ENCODE measurements at regions not wholly inside any gene's neighbourhood (a gene's known extent, or its start where the extent isn't known, plus 50 kb on each side); places are given as distances from the start of the nearest gene placed in this dataset.
"Not testable (repeated sequence)": the region's sequence is repeated elsewhere in the genome, so short reads cannot be mapped to it uniquely, and the experiment has no call there.

DNA sequence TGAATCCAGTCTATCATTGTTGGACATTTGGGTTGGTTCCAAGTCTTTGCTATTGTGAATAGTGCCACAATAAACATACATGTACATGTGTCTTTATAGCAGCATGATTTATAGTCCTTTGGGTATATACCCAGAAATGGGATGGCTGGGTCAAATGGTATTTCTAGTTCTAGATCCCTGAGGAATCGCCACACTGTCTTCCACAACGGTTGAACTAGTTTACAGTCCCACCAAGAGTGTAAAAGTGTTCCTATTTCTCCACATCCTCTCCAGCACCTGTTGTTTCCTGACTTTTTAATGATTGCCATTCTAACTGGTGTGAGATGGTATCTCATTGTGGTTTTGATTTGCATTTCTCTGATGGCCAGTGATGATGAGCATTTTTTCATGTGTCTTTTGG is 137.4 kb upstream of the DST start:
- H3K27ac Mint-ChIP-seq; H2AFZ ChIP-seq (ENCODE audit: insufficient read depth, low read depth, low read length, poor library complexity, severe bottlenecking); H3K27me3 Mint-ChIP-seq; intact Hi-C loops (cut with micrococcal nuclease); H3K9me3 ChIP-seq (ENCODE audit: control extremely low read depth in 1 of 3, control insufficient read depth in 2 of 3, insufficient read depth in 1 of 3, low read length in 2 of 3); H3K4me1 Mint-ChIP-seq; H3K4me3 Mint-ChIP-seq; H3K4me3 ChIP-seq (ENCODE audit: control extremely low read depth in 1 of 5, extremely low read depth in 1 of 5, insufficient read depth in 1 of 5, low read depth in 2 of 5, low read length in 4 of 5); H3K4me1 ChIP-seq (ENCODE audit: control insufficient read depth in 2 of 2, insufficient read depth in 2 of 2, low read length in 2 of 2); CTCF ChIA-PET; ATAC-seq (ENCODE audit: low read depth); DNase-seq; H3K27ac ChIP-seq (ENCODE audit: low read length in 2 of 2); H4K20me1 ChIP-seq (ENCODE audit: control insufficient read depth, insufficient read depth, low read length, poor library complexity, severe bottlenecking); H3K9me3 Mint-ChIP-seq (ENCODE audit: insufficient read depth); H3K27me3 ChIP-seq (replicated peaks in 1 of 4; ENCODE audit: control extremely low read depth in 1 of 4, control insufficient read depth in 3 of 4, insufficient read depth in 4 of 4, low read length in 3 of 4); H3K36me3 ChIP-seq (replicated peaks in 1 of 2; ENCODE audit: control extremely low read depth in 1 of 2, control insufficient read depth in 1 of 2, extremely low read depth in 1 of 2, insufficient read depth in 2 of 2, low read length in 1 of 2); POLR2A ChIA-PET; H3K9ac ChIP-seq (ENCODE audit: low read length); H3K79me2 ChIP-seq (ENCODE audit: control insufficient read depth, insufficient read depth, low read length); H3K4me2 ChIP-seq (replicated peaks; ENCODE audit: low read depth, low read length, poor library complexity, severe bottlenecking): not testable (repeated sequence)
- no CpG with 5 or more reads among the region's 2 CpGs for WGBS (ENCODE audit: insufficient coverage)

DNA sequence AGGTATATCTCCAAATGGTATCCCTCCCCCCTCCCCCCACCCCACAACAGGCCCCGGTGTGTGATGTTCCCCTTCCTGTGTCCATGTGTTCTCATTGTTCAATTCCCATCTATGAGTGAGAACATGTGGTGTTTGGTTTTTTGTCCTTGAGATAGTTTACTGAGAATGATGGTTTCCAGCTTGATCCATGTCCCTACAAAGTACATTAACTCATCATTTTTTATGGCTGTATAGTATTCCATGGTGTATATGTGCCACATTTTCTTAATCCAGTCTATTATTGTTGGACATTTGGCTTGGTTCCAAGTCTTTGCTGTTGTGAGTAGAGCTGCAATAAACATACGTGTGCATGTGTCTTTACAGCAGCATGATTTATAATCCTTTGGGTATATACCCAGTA is 135.8 kb upstream of the DST start:
- H3K27ac ChIP-seq (ENCODE audit: low read length in 2 of 2); POLR2A ChIA-PET; ATAC-seq (ENCODE audit: low read depth); H3K9ac ChIP-seq (ENCODE audit: low read length); H3K4me1 Mint-ChIP-seq; H3K79me2 ChIP-seq (ENCODE audit: control insufficient read depth, insufficient read depth, low read length); intact Hi-C loops (cut with micrococcal nuclease); H2AFZ ChIP-seq (ENCODE audit: insufficient read depth, low read depth, low read length, poor library complexity, severe bottlenecking); H3K9me3 Mint-ChIP-seq (ENCODE audit: insufficient read depth); H3K4me3 Mint-ChIP-seq; H3K4me2 ChIP-seq (replicated peaks; ENCODE audit: low read depth, low read length, poor library complexity, severe bottlenecking); H3K9me3 ChIP-seq (ENCODE audit: control extremely low read depth in 1 of 3, control insufficient read depth in 2 of 3, insufficient read depth in 1 of 3, low read length in 2 of 3); H3K27me3 ChIP-seq (replicated peaks in 1 of 4; ENCODE audit: control extremely low read depth in 1 of 4, control insufficient read depth in 3 of 4, insufficient read depth in 4 of 4, low read length in 3 of 4); H3K27ac Mint-ChIP-seq; H3K36me3 ChIP-seq (replicated peaks in 1 of 2; ENCODE audit: control extremely low read depth in 1 of 2, control insufficient read depth in 1 of 2, extremely low read depth in 1 of 2, insufficient read depth in 2 of 2, low read length in 1 of 2); H3K4me1 ChIP-seq (ENCODE audit: control insufficient read depth in 2 of 2, insufficient read depth in 2 of 2, low read length in 2 of 2); H3K27me3 Mint-ChIP-seq; CTCF ChIA-PET; DNase-seq; H4K20me1 ChIP-seq (ENCODE audit: control insufficient read depth, insufficient read depth, low read length, poor library complexity, severe bottlenecking); H3K4me3 ChIP-seq (ENCODE audit: control extremely low read depth in 1 of 5, extremely low read depth in 1 of 5, insufficient read depth in 1 of 5, low read depth in 2 of 5, low read length in 4 of 5): not testable (repeated sequence)
- WGBS (ENCODE audit: insufficient coverage) = no CpG with 5 or more reads among the region's 2 CpGs

All from B cell (primary cell).